ENCODE measurements at regions not wholly inside any gene's neighbourhood (a gene's known extent, or its start where the extent isn't known, plus 50 kb on each side); places are given as distances from the start of the nearest gene placed in this dataset.

DNA sequence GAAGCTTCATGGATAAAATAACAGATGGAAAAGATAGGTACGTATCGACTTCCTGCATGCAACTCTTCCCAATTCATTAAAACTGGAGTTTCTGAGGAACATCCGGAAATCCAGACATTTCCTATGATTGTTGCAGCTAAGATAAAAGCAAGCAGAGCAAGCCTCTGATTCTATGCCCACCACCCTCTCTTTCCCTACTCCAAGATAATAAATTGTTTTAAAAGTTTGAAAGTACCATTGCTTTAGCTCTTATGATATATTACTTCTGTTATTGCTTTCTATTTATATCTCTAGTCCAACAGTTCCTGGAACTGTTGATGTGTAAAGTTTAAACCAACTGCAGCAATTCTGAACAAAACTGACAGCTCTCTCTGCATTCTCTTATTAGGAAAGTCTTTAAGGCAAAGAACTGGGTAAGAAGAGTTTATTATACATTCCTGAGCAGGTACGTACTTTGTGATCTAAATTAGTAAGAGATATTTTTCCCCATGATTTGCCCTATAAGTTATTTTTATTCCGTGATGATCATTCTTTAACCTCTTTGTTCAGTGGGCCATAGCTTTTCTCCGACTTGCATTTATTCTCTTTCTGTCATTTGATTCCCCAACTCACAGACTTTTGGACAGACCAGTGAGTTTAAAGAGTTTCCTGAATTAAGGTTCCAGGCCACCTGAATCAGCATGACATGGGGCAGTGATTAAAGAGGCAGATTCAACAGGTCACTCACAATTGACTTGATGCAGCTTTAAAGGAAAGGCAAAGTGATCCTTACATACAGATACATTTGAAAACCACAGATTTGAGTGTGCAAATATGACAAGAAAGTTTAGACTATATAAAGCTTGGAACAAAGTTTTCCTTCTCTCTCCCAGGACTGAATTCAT is 94.2 kb upstream of the THRB start:
- TF ChIP-seq CTCF (IDR thresholded peaks at IDR 0.05; ENCODE audit: low read depth, low read length, missing control alignments): no peak
- no peak for DNase-seq (ENCODE audit: low read depth)
- in situ Hi-C loops (cut with HindIII; ENCODE audit: low sequenced_read_pairs): no loop called here
- H3K4me3 ChIP-seq (ENCODE audit: low read depth, low read length): no peak overlapping the region

DNA sequence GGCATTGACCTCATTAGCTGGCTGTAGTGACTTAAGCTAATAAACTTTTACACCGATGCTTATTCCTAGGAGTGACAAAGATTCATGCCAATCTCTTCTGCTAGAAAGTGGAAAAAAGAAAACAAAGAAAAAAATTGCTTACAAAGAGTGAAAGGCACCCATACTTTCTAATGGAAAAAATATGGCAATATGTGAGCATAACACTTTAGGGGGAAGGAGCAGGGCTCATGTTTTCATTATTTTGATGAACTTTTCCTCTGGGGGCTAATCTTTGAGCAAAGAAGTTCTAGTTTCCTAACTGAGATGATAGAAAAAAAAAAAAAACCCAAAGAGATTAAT is 94.8 kb upstream of the THRB start:
- in situ Hi-C loops (cut with HindIII; ENCODE audit: low sequenced_read_pairs): no loop called here
- TF ChIP-seq CTCF (IDR thresholded peaks at IDR 0.05; ENCODE audit: low read depth, low read length, missing control alignments): no peak
- no peak overlapping the region for H3K4me3 ChIP-seq (ENCODE audit: low read depth, low read length)
- no peak for DNase-seq (ENCODE audit: low read depth)

GRCh38 chr3:24589931-24590880 is 95.6 kb upstream of the THRB start:
- DNase-seq (ENCODE audit: low read depth): no peak
- no peak overlapping the region for H3K4me3 ChIP-seq (ENCODE audit: low read depth, low read length)
- in situ Hi-C loops (cut with HindIII; ENCODE audit: low sequenced_read_pairs): no loop called here
- TF ChIP-seq CTCF (IDR thresholded peaks at IDR 0.05; ENCODE audit: low read depth, low read length, missing control alignments): no peak

DNA sequence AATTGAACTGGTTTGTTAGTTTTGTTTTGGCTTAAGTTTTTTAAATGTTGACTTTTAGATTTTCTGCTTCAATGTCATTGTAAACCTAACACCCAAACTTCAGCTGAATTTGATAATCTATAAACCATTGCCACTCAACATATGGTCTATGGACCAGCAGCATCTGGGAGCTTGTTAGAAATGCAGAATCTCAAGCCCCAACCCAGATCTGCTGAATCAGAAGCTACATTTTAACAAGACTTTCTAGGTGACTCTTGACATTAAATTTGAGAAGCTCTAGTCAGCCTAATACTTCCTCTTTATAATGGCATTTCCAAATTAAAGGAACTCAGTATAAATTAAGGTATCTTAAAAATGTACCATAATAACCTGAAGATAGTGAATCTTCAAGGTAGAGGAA is 96.5 kb upstream of the THRB start:
- in situ Hi-C loops (cut with HindIII; ENCODE audit: low sequenced_read_pairs): no loop called here
- no peak for DNase-seq (ENCODE audit: low read depth)
- H3K4me3 ChIP-seq (ENCODE audit: low read depth, low read length): no peak overlapping the region
- TF ChIP-seq CTCF (IDR thresholded peaks at IDR 0.05; ENCODE audit: low read depth, low read length, missing control alignments): no peak

DNA sequence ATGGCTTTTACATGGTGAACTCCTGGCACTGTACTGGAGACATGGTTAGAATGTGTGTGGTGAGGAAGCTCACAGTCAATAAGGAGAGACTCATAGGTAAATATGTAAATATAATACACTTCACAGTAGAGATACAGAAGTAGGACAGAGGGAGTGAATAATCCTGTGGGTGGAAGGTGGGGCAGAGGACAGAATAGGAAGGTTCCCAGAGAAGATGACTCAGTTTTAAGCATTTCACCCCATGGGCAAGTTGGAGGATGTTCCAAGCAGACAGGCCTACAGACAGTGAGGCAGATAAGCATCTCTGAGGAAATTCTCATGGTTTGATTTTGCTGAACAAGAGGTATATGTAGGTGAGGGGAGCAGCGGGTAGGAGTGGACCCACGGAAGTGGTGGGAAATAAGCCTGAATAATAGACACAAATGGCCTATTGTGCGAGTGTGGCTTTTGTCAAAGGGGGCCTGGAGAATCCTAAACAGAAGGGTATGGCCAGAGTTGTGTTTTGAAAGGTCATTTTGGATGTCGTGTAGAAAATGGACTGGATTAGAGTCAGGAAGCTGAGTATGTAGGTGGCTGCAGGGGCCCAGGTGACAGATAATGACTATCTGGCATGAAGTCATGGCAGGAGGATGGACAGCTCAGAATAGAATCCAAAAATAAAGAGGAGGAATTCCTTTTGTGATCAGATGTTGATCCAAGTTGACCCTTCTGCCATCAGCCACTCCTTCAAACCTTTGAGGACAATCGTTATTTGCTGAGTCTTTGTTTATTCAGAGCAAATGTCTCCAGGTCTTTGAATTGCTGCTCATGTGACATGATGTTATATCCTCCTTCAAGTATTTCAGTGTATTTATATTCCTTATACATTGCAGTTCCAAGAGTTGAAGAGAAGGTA is 97.3 kb upstream of the THRB start:
- TF ChIP-seq CTCF (IDR thresholded peaks at IDR 0.05; ENCODE audit: low read depth, low read length, missing control alignments): no peak
- no peak overlapping the region for H3K4me3 ChIP-seq (ENCODE audit: low read depth, low read length)
- no peak for DNase-seq (ENCODE audit: low read depth)
- in situ Hi-C loops (cut with HindIII; ENCODE audit: low sequenced_read_pairs): no loop called here

- no peak for DNase-seq (ENCODE audit: low read depth)
- TF ChIP-seq CTCF (IDR thresholded peaks at IDR 0.05; ENCODE audit: low read depth, low read length, missing control alignments): no peak
- in situ Hi-C loops (cut with HindIII; ENCODE audit: low sequenced_read_pairs): no loop called here
- H3K4me3 ChIP-seq (ENCODE audit: low read depth, low read length): no peak overlapping the region
Observed at GRCh38 chr3:24594161-24594560, 99.5 kb upstream of the THRB start.

Data from astrocyte of the cerebellum (primary cell).